ENCODE measurements at regions not wholly inside any gene's neighbourhood (a gene's known extent, or its start where the extent isn't known, plus 50 kb on each side); places are given as distances from the start of the nearest gene placed in this dataset.

DNA sequence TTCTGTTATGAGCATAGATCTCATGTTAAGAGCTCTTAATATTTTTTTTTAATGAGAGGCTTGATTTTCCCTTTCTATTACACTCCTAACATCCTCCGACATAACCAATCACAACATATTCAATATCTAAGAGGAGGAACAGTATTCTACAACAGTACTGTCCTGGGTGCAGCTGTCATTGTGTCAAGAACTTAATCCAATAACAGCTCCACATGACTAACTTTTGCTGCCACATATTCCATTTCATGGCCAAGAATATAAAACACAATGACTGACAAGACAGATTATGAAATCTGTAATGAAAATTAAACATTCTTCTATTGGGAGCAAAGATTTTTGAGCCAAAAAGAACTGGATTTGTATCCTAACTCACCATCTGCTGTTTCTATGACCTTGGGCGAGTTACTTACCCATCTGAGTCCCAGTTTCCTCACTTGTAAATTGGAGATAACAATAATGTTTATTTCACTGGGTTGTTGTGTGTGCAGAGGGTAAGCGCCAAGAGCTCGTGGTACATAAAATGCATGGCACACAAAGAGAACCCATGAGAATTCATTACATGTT is 405.6 kb downstream of the SPRY1 start:
- H2AFZ ChIP-seq (ENCODE audit: low read depth, low read length), result no peak overlapping the region
- TF ChIP-seq, protein P1, sequence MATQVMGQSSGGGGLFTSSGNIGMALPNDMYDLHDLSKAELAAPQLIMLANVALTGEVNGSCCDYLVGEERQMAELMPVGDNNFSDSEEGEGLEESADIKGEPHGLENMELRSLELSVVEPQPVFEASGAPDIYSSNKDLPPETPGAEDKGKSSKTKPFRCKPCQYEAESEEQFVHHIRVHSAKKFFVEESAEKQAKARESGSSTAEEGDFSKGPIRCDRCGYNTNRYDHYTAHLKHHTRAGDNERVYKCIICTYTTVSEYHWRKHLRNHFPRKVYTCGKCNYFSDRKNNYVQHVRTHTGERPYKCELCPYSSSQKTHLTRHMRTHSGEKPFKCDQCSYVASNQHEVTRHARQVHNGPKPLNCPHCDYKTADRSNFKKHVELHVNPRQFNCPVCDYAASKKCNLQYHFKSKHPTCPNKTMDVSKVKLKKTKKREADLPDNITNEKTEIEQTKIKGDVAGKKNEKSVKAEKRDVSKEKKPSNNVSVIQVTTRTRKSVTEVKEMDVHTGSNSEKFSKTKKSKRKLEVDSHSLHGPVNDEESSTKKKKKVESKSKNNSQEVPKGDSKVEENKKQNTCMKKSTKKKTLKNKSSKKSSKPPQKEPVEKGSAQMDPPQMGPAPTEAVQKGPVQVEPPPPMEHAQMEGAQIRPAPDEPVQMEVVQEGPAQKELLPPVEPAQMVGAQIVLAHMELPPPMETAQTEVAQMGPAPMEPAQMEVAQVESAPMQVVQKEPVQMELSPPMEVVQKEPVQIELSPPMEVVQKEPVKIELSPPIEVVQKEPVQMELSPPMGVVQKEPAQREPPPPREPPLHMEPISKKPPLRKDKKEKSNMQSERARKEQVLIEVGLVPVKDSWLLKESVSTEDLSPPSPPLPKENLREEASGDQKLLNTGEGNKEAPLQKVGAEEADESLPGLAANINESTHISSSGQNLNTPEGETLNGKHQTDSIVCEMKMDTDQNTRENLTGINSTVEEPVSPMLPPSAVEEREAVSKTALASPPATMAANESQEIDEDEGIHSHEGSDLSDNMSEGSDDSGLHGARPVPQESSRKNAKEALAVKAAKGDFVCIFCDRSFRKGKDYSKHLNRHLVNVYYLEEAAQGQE (IDR thresholded peaks at IDR 0.05; ENCODE audit: borderline replicate concordance), result no peak
- TF ChIP-seq MXI1 (conservative IDR thresholded peaks at IDR 0.05; ENCODE audit: poor library complexity, severe bottlenecking) (no peak), TAF1 (IDR thresholded peaks at IDR 0.05; ENCODE audit: low read depth) (no peak), EP300 (conservative IDR thresholded peaks at IDR 0.05; ENCODE audit: poor library complexity, severe bottlenecking) (no peak), EZH2 (IDR thresholded peaks at IDR 0.05; ENCODE audit: borderline replicate concordance, insufficient read depth, low read length, poor library complexity, severe bottlenecking) (no peak), SMC3 (conservative IDR thresholded peaks at IDR 0.05; ENCODE audit: poor library complexity) (no peak), POLR2AphosphoS5 (IDR thresholded peaks at IDR 0.05) (no peak), RAD21 (conservative IDR thresholded peaks at IDR 0.05) (no peak)
- TF ChIP-seq, protein P2, sequence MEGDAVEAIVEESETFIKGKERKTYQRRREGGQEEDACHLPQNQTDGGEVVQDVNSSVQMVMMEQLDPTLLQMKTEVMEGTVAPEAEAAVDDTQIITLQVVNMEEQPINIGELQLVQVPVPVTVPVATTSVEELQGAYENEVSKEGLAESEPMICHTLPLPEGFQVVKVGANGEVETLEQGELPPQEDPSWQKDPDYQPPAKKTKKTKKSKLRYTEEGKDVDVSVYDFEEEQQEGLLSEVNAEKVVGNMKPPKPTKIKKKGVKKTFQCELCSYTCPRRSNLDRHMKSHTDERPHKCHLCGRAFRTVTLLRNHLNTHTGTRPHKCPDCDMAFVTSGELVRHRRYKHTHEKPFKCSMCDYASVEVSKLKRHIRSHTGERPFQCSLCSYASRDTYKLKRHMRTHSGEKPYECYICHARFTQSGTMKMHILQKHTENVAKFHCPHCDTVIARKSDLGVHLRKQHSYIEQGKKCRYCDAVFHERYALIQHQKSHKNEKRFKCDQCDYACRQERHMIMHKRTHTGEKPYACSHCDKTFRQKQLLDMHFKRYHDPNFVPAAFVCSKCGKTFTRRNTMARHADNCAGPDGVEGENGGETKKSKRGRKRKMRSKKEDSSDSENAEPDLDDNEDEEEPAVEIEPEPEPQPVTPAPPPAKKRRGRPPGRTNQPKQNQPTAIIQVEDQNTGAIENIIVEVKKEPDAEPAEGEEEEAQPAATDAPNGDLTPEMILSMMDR (IDR thresholded peaks at IDR 0.05; ENCODE audit: poor library complexity, severe bottlenecking), result no peak

DNA sequence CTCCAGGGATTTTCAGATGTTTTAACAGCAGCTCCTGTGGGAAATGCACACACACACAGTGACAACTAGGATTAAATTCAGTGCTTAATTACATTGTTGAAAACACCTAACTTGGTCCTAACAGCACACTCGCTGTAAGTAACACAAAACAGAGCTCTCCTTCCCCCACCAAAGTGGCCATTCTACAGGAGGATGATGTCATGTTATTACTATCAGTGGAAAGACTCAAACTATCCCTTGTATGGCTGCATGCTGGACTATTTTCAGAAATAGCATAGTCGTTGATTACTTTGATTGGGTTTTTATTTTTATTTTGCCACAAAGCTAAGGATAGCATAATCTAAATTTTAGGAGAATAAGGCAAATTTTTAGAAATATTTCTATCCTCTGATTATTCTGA is 406.3 kb downstream of the SPRY1 start:
- no peaks in the 10 kb centered on the region for H3K9me3 ChIP-seq (ENCODE audit: low read length)
- no peaks in the 10 kb centered on the region for H3K36me3 ChIP-seq (ENCODE audit: insufficient read depth, low read length)
- H4K20me1 ChIP-seq (ENCODE audit: insufficient read depth), result no peaks in the 10 kb centered on the region
- H3K27me3 ChIP-seq (ENCODE audit: insufficient read depth, low read depth, low read length), result no peaks in the 10 kb centered on the region
- no peaks in the 10 kb centered on the region for H3F3A ChIP-seq (ENCODE audit: insufficient read depth, low read length, poor library complexity, severe bottlenecking)
- H3K9ac ChIP-seq (ENCODE audit: low read length), result no peak overlapping the region
- TF ChIP-seq POLR2AphosphoS5 (IDR thresholded peaks at IDR 0.05), result no peak
- TF ChIP-seq RAD21 (conservative IDR thresholded peaks at IDR 0.05), result no peak
- TF ChIP-seq, protein P1 (IDR thresholded peaks at IDR 0.05; ENCODE audit: borderline replicate concordance), result no peak
- no peak for TF ChIP-seq SMC3 (conservative IDR thresholded peaks at IDR 0.05; ENCODE audit: poor library complexity)
- TF ChIP-seq, protein P2 (IDR thresholded peaks at IDR 0.05; ENCODE audit: poor library complexity, severe bottlenecking), result no peak
- TF ChIP-seq EP300 (conservative IDR thresholded peaks at IDR 0.05; ENCODE audit: poor library complexity, severe bottlenecking), result no peak
- no peaks in the 10 kb centered on the region for H3K9me2 ChIP-seq (ENCODE audit: insufficient read depth, low read length)
- no peaks in the 10 kb centered on the region for H3K79me2 ChIP-seq (replicated peaks; ENCODE audit: insufficient read depth, low read length)
- H3K4me3 ChIP-seq (ENCODE audit: low read length), result no peak overlapping the region
- no peak overlapping the region for H3K4me2 ChIP-seq (ENCODE audit: low read length)
- no peak overlapping the region for H3K27ac ChIP-seq (ENCODE audit: low read length)
- no peak overlapping the region for H2AFZ ChIP-seq (ENCODE audit: low read depth, low read length)

More for the DNA sequence above, 405.6 kb downstream of the SPRY1 start:
- Histone ChIP-seq H3K79me2 (replicated peaks; ENCODE audit: insufficient read depth, low read length) (no peaks in the 10 kb centered on the region), H4K20me1 (ENCODE audit: insufficient read depth) (no peaks in the 10 kb centered on the region), H3K9me3 (ENCODE audit: low read length) (no peaks in the 10 kb centered on the region), H3F3A (ENCODE audit: insufficient read depth, low read length, poor library complexity, severe bottlenecking) (no peaks in the 10 kb centered on the region), H3K27ac (ENCODE audit: low read length) (no peak overlapping the region), H3K9me2 (ENCODE audit: insufficient read depth, low read length) (no peaks in the 10 kb centered on the region), H3K9ac (ENCODE audit: low read length) (no peak overlapping the region), H3K4me3 (ENCODE audit: low read length) (no peak overlapping the region), H3K27me3 (ENCODE audit: insufficient read depth, low read depth, low read length) (no peaks in the 10 kb centered on the region), H3K36me3 (ENCODE audit: insufficient read depth, low read length) (no peaks in the 10 kb centered on the region), H3K4me2 (ENCODE audit: low read length) (no peak overlapping the region)

Measured in neural cell (in vitro differentiated cells).